Posterior vena cava (tissue), 2 donors: ENCODE measurements at regions not wholly inside any gene's neighbourhood (a gene's known extent, or its start where the extent isn't known, plus 50 kb on each side); places are given as distances from the start of the nearest gene placed in this dataset.
"Not testable (repeated sequence)": the region's sequence is repeated elsewhere in the genome, so short reads cannot be mapped to it uniquely, and the experiment has no call there.

Source experiments
- DNase-seq: peaks from one replicate; pipeline ENCODE4 v3.0.0-alpha.2; 2020; ENCODE audit warnings: low spot score
- intact Hi-C, 2 donors: fragments of 100-400 bp; cut with DNase I; formaldehyde crosslinking; loops; one replicate each; pipeline versions ENCODE4 v1.14.1 to v1.14.2; 2022 to 2023
- donor health status: DM: yes; HTN: yes; CAD: no.
- donor health status: DM: yes; HTN: yes; CAD: no.

DNA sequence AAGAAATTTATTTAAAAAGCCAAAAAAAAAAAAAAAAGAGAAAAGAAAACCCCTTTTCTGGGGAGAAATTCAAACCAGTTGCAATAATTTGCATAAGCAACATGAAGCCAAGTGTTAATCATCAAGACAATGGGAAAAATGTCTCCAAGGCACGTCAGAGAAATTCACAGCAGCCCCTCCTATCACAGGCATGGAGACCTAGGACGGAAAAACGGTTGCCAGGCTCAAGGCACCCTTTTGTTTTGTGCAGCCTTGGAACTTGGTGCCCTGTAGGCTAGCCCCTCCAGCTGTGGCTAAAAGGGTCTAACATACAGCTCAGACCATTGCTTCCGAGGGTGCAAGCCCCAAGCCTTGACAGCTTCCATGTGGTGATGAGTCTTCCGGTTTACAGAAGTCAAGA lies 509.2 kb upstream of the SOX11 start:
- intact Hi-C loops = no loop called here
- DNase-seq = no peak

DNA sequence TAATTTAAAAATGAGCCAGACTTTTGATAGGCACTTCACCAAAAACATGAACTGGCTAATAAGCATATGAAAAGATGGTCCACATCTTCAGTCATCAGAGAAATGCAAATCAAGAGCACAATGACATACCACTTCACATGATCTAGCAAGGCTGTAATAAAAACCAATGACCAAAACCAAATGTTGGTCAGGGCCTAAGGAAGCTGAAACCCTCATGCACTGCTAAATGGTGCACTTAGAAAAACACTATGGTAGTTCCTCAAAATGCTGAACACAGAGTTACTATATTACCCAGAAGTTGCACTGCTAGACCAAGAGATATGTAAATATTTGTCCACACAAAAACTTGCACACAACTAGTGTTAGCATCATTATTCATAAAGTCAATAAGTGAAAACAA lies 504.9 kb upstream of the SOX11 start:
- DNase-seq = no peak
- intact Hi-C loops = loop anchor here in 1 of 2 donors (5.0 kb wide), 1 partner anchor 1800 kb away; no protein-coding TSS in a partner anchor

DNA sequence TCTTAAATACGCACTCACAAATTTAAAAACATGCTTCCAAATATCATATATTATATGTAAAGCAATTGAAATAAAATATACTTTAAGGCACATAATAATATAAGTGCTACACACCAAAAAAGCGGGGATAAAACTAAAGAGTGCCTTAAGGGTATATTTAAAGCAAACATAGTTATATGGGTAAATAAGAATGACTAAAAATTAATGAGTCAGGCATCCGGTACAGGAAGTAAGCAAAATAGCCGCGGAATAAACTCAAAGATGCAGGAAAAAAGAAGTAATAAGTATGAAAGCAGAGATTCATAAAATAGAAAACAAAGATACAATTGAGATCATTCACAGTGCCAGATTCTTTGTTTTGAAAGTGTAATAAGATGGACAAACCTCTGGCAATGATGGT lies 503.5 kb upstream of the SOX11 start:
- intact Hi-C loops = loop anchor here in 1 of 2 donors (5.0 kb wide), 1 partner anchor 1799 kb away; no protein-coding TSS in a partner anchor
- no peak for DNase-seq

DNA sequence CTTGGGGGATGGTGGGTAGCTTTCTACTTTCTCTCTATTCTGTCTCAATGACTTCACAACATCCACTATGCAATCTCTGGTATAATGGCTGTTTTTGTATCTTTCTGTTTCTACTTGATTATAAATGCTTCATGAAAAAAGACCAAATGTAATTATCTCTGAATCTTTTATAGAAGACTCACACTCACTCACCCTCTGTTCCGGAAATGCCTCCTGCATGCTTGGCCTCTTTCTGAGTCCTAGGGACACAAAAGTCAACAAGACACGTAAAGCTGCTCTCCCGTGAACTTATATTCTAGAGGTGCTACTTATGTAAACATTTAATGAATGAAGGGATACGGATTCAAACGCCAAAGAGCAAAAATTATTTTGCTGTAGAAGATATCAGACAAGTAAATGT lies 502.2 kb upstream of the SOX11 start:
- DNase-seq = no peak
- intact Hi-C loops = no loop called here

DNA sequence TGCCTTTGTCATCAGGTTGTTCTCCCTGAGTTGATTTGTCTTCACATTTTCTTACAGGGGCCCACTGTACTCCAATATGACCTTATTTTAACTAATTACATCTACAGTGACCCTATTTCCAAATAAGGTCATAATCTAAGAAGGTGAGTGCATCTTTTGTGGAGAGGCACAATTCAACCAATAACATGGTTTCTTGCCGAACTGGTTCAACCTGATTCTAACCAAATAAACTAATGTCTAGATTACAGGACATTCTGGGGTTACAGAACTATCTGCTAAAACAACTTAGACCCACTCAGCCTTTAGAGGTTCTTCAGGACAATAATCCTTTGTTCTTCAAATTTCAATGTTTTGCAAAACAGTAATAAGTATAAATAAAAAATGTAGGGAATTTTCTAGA lies 496.5 kb upstream of the SOX11 start:
- intact Hi-C loops = no loop called here

DNA sequence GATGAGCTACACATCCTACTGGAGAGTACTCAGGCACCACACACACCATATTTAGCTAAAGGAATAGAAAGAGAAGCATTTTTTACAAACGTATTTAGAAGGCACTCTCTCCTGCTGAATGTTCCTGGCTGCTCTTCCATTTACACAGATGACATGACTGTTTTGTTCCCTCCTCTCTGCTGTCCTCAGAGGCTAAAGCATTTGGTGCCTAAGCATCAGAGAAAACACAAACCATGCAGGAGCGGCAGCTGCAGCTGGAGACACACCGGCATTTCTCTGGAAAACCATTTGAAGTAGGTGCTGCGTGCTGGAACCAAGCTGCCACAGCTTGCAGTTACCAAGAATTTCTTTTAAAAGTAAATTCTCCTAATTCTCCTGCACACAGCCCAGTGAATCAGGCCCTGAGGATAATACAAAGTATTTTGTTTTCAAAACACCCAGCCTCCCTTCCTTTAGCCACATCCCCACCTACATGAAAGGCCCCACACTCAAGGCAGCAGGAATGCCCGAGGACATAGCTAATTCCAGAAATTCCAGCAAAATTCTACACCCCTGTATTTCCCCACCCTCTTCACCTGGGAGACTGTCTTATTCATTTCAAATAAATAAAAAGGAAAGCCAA lies 488.9 kb upstream of the SOX11 start:
- intact Hi-C loops = no loop called here
- DNase-seq = no peak

More for the DNA sequence above, 496.5 kb upstream of the SOX11 start:
- DNase-seq = no peak

DNA sequence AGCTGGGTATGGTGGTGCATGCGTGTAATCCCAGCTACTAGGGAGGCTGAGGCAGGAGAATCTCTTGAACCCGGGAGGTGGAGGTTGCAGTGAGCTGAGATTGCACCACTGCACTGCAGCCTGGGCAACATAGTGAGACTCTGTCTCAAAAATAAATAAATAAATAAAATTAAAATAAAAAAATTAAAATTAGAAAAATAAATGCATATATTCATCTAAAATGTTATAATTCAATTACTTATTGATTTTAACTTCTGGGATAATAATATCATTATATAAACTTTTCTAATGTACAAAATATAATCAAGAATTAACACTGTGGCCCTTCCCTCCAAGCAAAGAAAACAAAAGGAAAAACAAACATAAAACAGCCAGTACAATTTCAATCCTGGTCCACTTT lies 485.4 kb upstream of the SOX11 start:
- intact Hi-C loops, DNase-seq: not testable (repeated sequence)

DNA sequence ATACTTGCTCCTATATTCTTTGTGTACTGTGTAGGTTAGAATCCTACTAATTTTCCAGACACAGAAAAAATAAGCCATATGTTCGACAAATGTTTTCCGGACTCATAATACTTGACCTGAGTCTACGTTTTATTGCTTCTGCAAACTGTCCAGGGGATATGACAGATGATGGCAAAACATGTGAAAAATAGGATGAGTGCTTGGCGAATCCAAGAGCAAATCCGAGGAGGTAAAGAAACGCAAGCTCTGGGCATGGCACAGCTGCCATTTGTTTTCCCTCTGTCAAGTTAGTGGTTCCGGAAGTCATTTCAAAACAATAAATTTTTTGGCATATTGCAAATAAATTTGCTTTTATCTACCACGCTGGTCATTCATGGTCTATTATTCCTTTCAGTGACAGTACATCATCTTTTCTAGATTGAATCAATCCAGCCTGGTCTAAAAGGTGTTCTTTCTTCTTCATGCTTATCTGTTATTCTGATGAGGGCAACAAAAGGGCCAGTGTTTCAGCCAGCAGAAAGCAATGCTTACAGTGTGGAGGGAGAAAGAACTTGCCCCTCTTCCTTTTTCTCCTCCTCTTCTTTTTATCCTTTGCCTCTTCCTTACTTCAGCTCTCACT lies 476.1 kb upstream of the SOX11 start:
- DNase-seq = no peak
- intact Hi-C loops = no loop called here

DNA sequence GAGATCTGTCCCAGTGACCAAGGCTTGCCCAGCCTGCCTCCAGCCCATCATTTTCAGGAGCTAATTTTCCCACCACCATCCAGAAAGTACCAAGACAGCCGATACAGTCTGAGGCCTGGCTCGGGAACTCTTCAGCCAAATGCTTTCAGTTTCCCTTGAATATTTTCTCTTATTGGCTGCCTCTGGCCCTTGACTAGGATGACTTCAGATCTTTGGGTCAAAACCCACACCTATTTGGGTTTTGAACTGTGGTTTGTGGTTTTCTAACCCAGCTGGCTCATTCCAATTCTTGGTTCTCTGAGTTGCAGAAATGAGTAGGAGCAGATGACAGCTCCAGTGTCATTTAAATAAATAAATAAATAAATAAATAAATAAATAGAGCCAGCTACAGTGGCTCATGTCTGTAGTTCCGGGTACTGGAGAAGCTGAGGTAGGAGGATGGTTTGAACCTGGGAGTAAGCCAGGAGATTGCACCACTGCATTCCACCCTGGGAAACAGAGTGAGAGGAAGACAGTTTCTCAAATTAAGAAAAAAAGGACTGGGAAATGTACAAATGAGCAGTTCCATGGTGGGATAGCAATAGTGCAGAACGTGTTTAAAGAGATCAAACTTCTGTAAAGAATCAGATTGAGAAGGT lies 465.0 kb upstream of the SOX11 start:
- intact Hi-C loops = no loop called here
- DNase-seq = no peak

DNA sequence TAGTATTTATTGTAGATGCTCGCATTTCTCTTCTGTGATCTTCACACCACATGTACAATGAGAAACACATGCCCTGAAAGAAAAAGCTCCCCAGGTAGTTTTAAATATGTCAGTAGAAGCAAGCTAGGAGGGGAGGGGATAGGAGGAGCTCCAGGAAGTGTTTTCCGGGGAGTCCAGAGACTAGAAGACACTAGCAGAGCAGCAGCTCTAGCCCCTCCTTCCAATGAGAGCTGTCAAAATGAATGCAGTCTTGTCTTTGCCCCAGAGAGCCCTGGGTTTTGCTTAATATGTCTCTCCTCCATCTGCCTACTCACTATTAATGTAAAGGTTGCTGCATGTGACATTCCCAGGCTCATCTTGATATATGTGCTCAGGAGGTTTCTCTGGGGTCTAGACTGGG lies 462.6 kb upstream of the SOX11 start:
- intact Hi-C loops = no loop called here
- no peak for DNase-seq

DNA sequence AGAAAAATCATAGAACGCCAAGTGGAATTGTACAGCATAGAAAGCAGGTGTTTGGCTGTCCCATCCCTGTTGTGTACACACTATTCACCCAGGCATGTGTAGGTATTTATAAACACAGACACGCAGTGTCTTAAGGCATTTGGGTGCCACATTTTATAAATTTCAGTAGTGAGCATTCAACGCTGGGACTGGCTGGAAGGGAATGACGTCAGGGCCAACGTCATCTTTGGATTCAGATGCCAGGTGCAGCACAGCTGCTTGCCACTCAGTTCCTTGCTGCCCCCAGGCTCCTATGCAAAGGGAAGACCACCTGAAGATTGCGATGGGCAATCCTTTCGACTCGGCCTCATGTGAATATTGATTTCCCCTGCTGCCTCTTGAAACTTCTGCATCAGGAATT lies 461.7 kb upstream of the SOX11 start:
- no peak for DNase-seq
- intact Hi-C loops = no loop called here

DNA sequence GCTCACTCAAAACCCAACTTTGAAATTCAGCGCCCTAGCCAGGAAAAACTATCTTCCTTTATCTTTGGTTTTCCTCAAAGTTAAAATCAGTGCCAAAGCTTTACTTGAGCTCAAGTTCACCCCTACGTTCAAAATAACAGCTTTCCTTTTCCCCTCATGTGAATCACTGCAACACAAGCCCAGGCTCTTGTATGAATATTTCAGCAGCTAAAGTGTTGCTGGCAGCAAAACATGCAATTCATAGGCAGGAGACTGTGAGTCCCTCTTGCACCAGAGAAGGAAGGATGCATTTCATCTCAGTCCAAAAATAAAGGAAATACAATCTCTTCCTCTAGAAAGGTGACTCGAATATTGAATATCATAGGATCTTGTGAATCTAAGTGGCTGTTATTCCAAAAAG lies 461.3 kb upstream of the SOX11 start:
- intact Hi-C loops = no loop called here
- no peak for DNase-seq

DNA sequence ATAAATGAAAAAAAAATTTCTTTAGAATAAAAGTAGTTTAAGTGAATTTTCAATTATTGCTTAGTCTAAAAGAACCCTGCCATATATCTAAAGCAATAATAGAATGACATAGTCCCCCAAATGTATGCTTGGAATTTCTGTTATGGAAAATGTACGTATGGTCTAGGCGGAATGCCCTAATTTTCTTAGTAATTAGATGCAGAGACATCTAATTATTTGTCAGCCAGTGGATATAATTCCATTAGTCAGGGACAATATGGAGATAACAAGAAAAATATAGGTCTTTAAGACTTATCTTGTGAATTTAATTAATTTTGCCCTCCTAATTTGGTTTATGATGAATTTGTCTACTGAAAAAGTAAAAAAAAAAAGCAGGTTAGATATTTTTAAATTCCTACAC lies 460.9 kb upstream of the SOX11 start:
- DNase-seq = no peak
- intact Hi-C loops = no loop called here

DNA sequence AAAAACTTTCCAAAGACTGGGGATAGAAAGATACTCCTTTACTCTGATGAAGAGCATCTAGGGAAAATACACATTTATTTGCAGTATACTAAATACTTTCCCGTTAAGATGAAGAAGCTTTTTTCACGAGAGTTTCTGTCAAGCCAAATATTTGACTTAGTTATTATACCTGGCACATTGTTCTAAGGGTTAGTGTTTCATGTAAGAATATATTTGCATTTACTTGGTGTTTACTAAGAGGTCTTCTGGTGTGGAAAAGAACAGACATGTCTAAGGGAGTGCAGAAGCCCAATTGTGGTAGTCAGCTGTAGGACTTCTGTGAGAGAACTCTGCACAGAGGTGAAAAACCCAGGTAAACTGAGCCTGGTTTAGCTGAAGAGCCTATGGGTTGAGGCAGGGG lies 457.6 kb upstream of the SOX11 start:
- DNase-seq = no peak
- intact Hi-C loops = no loop called here

DNA sequence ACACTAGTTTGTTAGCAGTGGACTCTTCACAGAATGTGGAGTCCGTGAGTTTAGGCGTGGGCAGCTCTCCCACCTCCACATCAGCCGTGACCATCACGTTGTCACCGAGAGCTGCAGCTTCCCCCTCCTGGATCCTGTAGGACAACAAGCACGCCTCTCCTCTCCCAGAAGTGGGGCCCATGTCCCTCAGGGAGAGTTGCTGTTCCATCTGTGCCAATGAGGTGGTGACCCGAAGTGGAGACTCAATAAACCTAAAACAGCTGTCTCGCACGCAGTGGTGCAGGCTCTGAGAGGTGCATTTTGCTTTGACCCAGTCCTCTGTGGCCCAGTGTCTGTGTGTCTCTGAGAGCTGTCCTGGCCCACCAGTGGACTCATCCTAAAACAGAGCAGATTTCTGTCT lies 456.5 kb upstream of the SOX11 start:
- DNase-seq = no peak
- intact Hi-C loops = no loop called here

DNA sequence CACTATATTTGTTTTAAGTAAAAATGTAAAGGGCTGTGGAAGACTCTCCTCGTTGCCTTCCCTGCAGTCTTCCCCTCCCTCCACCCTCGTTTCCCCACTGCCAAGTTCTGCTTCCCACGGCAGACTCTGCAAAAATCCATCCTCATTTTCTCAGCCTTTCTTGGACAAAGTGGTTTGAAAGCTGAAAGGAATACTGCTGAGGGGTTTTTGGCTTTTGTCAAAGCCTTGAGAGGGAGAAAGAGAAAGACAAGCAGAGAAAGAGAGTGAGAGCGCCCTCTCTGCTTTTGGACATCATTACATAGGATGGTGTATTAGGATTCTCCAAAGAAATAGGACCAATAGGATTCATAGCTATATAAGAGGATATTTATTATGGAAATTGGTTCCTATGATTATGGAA lies 455.9 kb upstream of the SOX11 start:
- DNase-seq = no peak
- intact Hi-C loops = no loop called here

DNA sequence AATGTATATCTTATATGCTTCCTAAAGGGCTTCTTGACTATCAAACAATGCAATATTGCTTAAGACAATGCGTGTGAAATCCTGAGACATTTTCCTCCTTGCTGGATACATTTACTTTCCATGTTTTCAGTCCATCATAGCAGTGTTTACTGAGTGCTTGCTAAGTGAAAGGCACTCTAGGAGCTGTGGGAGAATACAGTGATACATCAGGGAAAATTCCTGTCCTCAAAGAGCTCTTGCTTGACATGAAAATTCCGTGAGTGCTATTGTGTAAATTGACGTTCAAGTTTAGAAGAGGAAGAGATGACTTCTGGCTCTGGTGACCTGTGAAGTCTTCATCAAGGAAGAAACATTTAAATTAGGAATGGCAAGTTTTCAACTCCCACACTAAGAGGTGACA lies 449.4 kb upstream of the SOX11 start:
- DNase-seq = no peak
- intact Hi-C loops = no loop called here

DNA sequence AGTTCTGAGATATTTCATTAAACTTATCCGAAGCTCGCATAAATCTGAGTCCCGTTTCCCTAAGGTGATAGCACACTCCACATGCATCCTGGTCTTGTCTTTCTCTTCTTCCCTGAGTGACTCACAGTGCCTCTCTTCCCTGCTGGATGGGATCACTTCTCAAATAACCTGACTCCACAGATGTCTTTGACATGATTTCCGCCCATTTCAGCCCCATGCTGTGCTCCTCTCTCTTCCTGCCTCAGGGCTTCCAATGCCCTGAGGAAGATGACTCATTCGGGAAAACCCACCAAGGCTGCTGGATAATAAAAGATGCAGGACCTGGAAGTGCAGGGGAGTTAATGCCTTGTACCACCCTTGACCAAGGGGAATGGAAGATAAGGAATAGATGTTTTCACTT lies 441.7 kb upstream of the SOX11 start:
- intact Hi-C loops = no loop called here

DNA sequence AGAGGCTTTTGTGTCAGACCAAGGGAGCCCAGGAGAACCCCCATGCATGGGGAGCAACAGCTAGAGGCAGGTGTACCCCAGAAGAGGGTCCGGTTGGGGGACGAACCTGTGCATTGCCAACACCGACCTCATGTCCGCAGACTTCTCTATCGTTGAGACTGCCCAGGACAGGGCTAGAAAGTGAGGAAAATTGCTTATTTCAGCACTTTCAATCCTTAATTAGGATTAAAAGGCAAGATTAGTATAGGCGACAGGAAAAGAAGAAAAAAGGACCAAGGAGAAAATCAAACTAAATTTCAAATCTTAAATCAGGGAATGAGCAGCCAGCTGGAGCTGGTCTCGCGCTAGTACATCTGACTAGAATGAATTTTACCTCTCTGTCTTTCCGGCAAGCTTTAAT lies 438.9 kb upstream of the SOX11 start:
- DNase-seq = no peak
- intact Hi-C loops = no loop called here

More for the DNA sequence above, 441.7 kb upstream of the SOX11 start:
- DNase-seq = no peak

DNA sequence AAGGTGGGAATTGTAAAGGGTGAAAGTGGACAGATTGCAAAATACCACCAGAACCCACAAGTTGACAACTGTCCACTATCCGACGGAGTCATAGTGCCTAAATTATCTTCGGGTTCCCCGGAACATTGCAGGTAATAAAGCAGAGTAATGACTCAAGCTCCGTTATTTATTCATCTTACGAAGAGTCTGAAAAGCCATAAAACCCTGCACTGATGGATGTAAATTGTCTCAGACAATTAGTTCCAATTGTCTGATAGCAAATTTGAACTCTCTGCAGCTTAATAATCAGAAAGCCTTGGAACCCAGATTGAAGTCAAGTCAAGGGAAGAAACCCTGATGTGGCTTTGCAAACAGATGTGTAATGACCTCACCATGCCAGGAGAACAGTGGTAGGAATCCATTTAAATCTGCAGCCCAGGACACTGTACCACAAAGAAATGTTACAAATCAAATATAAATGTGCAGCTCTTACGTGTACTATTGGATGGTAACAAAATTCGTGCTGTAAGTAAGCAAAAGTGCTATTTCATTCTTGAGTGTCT lies 437.3 kb upstream of the SOX11 start:
- intact Hi-C loops = no loop called here
- DNase-seq = no peak

DNA sequence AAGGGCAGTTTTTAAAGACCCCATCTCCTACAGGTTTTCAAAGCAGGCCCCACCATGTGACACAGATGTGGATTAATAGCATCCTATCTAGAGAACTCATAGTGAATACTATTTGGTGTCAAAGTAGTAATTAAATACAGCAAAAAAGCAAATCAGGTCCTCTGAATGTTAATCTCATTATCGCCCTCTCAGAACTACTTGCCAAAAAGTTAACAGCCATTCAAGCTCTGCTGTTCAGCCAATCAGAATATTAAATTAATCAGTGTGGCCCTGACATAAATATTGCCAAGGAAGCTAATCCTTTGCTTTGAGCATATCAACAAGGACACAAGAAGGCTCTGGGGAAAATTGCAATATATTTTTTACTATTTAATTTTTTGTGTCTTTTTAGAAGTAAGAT lies 428.9 kb upstream of the SOX11 start:
- DNase-seq = no peak
- intact Hi-C loops = no loop called here
